ENCODE measurements at regions not wholly inside any gene's neighbourhood (a gene's known extent, or its start where the extent isn't known, plus 50 kb on each side); places are given as distances from the start of the nearest gene placed in this dataset.

GRCh38 chr9:82216435-82216834, 227.9 kb downstream of the SPATA31D1 start:
- DNase-seq (no peak), ATAC-seq (no peak)
- BruUV-seq (replicated peaks), result no TSS peak
- Histone ChIP-seq H3K9me3 (ENCODE audit: low read length) (no peaks in the 10 kb centered on the region), H3K9me2 (replicated peaks; ENCODE audit: low read length) (no peaks in the 10 kb centered on the region), H3K4me1 (ENCODE audit: insufficient read depth, low read length) (no peaks in the 10 kb centered on the region), H3F3A (ENCODE audit: low read length, unreplicated experiment) (no peaks in the 10 kb centered on the region), H3K27me3 (ENCODE audit: low read length) (no peaks in the 10 kb centered on the region), H2AFZ (ENCODE audit: low read length) (no peak overlapping the region), H3K27ac (ENCODE audit: low read length) (no peak overlapping the region), H3K4me2 (ENCODE audit: low read length) (no peak overlapping the region), H3K79me2 (ENCODE audit: low read length) (no peaks in the 10 kb centered on the region), H3K36me3 (ENCODE audit: low read depth, low read length) (no peaks in the 10 kb centered on the region), H4K20me1 (ENCODE audit: low read length) (no peaks in the 10 kb centered on the region), H3K9ac (ENCODE audit: low read length) (no peak overlapping the region), H3K4me3 (ENCODE audit: low read length) (no peak overlapping the region)
- CTCF ChIA-PET, result no interaction called here
- POLR2A ChIA-PET (ENCODE audit: unreplicated experiment), result no interaction called here
- no peak for TF ChIP-seq EZH2 (IDR thresholded peaks at IDR 0.05; ENCODE audit: low read length, unreplicated experiment)
- TF ChIP-seq CTCF (conservative IDR thresholded peaks at IDR 0.05; ENCODE audit: low read depth, low read length), result no peak
- intact Hi-C loops (cut with micrococcal nuclease), result no loop called here

GRCh38 chr9:82223442-82223841, 234.9 kb downstream of the SPATA31D1 start:
- CTCF ChIA-PET, result no interaction called here

GRCh38 chr9:82231411-82231810, 242.8 kb downstream of the SPATA31D1 start:
- intact Hi-C loops (cut with micrococcal nuclease), result no loop called here

More at GRCh38 chr9:82223442-82223841, 234.9 kb downstream of the SPATA31D1 start:
- DNase-seq, result no peak
- Histone ChIP-seq H3F3A (ENCODE audit: low read length, unreplicated experiment) (no peaks in the 10 kb centered on the region), H3K79me2 (ENCODE audit: low read length) (no peaks in the 10 kb centered on the region), H3K4me2 (ENCODE audit: low read length) (no peak overlapping the region), H3K4me3 (ENCODE audit: low read length) (no peak overlapping the region), H3K27ac (ENCODE audit: low read length) (no peak overlapping the region), H4K20me1 (ENCODE audit: low read length) (no peaks in the 10 kb centered on the region), H3K9me3 (ENCODE audit: low read length) (no peaks in the 10 kb centered on the region), H3K9ac (ENCODE audit: low read length) (no peak overlapping the region), H3K27me3 (ENCODE audit: low read length) (no peaks in the 10 kb centered on the region), H3K9me2 (replicated peaks; ENCODE audit: low read length) (no peaks in the 10 kb centered on the region), H3K36me3 (ENCODE audit: low read depth, low read length) (no peaks in the 10 kb centered on the region), H3K4me1 (ENCODE audit: insufficient read depth, low read length) (no peaks in the 10 kb centered on the region), H2AFZ (ENCODE audit: low read length) (no peak overlapping the region)
- ATAC-seq, result no peak
- POLR2A ChIA-PET (ENCODE audit: unreplicated experiment), result interaction anchor here (0.6 kb wide), 1 partner anchor 279 kb away, joined by 3 read pairs; no protein-coding TSS in a partner anchor
- TF ChIP-seq EZH2 (IDR thresholded peaks at IDR 0.05; ENCODE audit: low read length, unreplicated experiment) (no peak), EZH2phosphoT487 (IDR thresholded peaks at IDR 0.05; ENCODE audit: borderline replicate concordance, low read length) (no peak), CTCF (conservative IDR thresholded peaks at IDR 0.05; ENCODE audit: low read depth, low read length) (no peak)
- BruUV-seq (replicated peaks), result no TSS peak
- intact Hi-C loops (cut with micrococcal nuclease), result no loop called here

More at GRCh38 chr9:82231411-82231810, 242.8 kb downstream of the SPATA31D1 start:
- Histone ChIP-seq H3K4me1 (ENCODE audit: insufficient read depth, low read length) (no peaks in the 10 kb centered on the region), H3K9me3 (ENCODE audit: low read length) (no peaks in the 10 kb centered on the region), H3K36me3 (ENCODE audit: low read depth, low read length) (no peaks in the 10 kb centered on the region), H4K20me1 (ENCODE audit: low read length) (no peaks in the 10 kb centered on the region), H3K4me3 (ENCODE audit: low read length) (no peak overlapping the region), H3K79me2 (ENCODE audit: low read length) (no peaks in the 10 kb centered on the region), H3F3A (ENCODE audit: low read length, unreplicated experiment) (no peaks in the 10 kb centered on the region), H3K27me3 (ENCODE audit: low read length) (no peaks in the 10 kb centered on the region), H3K27ac (ENCODE audit: low read length) (no peak overlapping the region), H3K9me2 (replicated peaks; ENCODE audit: low read length) (no peaks in the 10 kb centered on the region), H2AFZ (ENCODE audit: low read length) (no peak overlapping the region), H3K9ac (ENCODE audit: low read length) (no peak overlapping the region), H3K4me2 (ENCODE audit: low read length) (no peak overlapping the region)
- TF ChIP-seq CTCF (conservative IDR thresholded peaks at IDR 0.05; ENCODE audit: low read depth, low read length) (no peak), EZH2phosphoT487 (IDR thresholded peaks at IDR 0.05; ENCODE audit: borderline replicate concordance, low read length) (no peak), EZH2 (IDR thresholded peaks at IDR 0.05; ENCODE audit: low read length, unreplicated experiment) (no peak)
- ATAC-seq (no peak), DNase-seq (no peak)
- ChIA-PET POLR2A (ENCODE audit: unreplicated experiment) (no interaction called here), CTCF (no interaction called here)
- no TSS peak for BruUV-seq (replicated peaks)

Data from PC-3 (cell line).